ENCODE measurements at regions not wholly inside any gene's neighbourhood (a gene's known extent, or its start where the extent isn't known, plus 50 kb on each side); places are given as distances from the start of the nearest gene placed in this dataset.

DNA sequence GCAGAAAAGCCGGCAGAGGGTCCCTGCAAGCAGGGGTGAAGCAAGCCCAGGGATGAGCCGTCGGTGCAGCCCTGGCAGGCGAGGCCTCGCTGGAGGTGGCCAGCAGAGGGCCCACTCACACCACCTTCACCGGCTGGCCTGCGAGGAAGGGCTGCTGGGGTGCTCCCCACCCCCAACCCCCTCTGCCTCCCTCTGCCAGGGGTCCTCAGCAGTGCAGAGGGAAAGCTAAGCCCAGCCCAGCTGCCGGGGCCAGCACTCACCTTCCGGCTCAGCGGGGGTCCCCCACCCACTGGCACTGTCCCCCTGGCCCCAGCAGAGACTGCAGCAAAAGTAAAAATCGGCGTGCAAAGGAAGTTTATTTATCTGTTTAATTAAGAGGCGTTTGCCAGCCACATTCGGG, 113.4 kb downstream of the ENGASE start:
- BruUV-seq (replicated peaks) = no TSS peak
- in situ Hi-C loops (cut with HindIII; ENCODE audit: low pct_unique_long_range_greater_than_20kb, low sequenced_read_pairs) = no loop called here
- TF ChIP-seq, protein P1, sequence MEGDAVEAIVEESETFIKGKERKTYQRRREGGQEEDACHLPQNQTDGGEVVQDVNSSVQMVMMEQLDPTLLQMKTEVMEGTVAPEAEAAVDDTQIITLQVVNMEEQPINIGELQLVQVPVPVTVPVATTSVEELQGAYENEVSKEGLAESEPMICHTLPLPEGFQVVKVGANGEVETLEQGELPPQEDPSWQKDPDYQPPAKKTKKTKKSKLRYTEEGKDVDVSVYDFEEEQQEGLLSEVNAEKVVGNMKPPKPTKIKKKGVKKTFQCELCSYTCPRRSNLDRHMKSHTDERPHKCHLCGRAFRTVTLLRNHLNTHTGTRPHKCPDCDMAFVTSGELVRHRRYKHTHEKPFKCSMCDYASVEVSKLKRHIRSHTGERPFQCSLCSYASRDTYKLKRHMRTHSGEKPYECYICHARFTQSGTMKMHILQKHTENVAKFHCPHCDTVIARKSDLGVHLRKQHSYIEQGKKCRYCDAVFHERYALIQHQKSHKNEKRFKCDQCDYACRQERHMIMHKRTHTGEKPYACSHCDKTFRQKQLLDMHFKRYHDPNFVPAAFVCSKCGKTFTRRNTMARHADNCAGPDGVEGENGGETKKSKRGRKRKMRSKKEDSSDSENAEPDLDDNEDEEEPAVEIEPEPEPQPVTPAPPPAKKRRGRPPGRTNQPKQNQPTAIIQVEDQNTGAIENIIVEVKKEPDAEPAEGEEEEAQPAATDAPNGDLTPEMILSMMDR (IDR thresholded peaks at IDR 0.05) = peak; percentile 91
- TF ChIP-seq, protein P2, sequence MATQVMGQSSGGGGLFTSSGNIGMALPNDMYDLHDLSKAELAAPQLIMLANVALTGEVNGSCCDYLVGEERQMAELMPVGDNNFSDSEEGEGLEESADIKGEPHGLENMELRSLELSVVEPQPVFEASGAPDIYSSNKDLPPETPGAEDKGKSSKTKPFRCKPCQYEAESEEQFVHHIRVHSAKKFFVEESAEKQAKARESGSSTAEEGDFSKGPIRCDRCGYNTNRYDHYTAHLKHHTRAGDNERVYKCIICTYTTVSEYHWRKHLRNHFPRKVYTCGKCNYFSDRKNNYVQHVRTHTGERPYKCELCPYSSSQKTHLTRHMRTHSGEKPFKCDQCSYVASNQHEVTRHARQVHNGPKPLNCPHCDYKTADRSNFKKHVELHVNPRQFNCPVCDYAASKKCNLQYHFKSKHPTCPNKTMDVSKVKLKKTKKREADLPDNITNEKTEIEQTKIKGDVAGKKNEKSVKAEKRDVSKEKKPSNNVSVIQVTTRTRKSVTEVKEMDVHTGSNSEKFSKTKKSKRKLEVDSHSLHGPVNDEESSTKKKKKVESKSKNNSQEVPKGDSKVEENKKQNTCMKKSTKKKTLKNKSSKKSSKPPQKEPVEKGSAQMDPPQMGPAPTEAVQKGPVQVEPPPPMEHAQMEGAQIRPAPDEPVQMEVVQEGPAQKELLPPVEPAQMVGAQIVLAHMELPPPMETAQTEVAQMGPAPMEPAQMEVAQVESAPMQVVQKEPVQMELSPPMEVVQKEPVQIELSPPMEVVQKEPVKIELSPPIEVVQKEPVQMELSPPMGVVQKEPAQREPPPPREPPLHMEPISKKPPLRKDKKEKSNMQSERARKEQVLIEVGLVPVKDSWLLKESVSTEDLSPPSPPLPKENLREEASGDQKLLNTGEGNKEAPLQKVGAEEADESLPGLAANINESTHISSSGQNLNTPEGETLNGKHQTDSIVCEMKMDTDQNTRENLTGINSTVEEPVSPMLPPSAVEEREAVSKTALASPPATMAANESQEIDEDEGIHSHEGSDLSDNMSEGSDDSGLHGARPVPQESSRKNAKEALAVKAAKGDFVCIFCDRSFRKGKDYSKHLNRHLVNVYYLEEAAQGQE (IDR thresholded peaks at IDR 0.05; ENCODE audit: insufficient read depth in 1 of 2, low read depth in 2 of 2, low read length in 1 of 2) = peak in 1 of 2 experiments; percentile 66; a peak in 1 of 4 replicates
- TF ChIP-seq TCF7L2 (IDR thresholded peaks at IDR 0.05; ENCODE audit: low read depth, low read length) (no peak), SIN3A (IDR thresholded peaks at IDR 0.05; ENCODE audit: borderline replicate concordance, insufficient read depth, low read depth, low read length) (no peak)

DNA sequence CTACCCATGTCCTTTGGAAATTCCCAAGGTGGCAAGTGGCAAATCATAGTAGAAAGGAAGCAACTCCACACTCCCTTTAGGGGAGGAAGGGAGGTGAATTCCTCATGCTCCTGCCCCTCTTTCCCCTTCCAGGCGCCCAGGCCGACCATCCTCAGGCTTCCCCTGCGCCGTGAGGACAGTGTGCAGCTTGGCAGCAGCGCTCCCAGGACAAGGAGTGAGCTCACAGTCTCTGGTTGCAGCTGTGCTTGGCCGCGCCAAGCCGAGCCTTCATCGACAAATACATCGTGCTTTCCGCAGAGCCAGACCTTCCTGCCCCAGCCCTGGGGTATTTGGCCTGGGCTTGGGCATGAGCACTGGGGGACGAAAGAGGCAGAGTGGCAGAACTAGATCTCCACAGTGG, 112.6 kb downstream of the ENGASE start:
- BruUV-seq (replicated peaks) = no TSS peak
- CTCF ChIA-PET = interaction anchor here (0.7 to 1.9 kb wide), 4 partner anchors 201 to 206 kb away, joined by 3 to 10 read pairs (median 6); no protein-coding TSS in a partner anchor
- Histone ChIP-seq H3K27ac (ENCODE audit: low read length) (no peak overlapping the region), H3K27me3 (ENCODE audit: control insufficient read depth, insufficient read depth, low read length) (peaks cover 39% of the 10 kb centered on the region; the same call in 1 of the 2 replicates), H3K4me1 (ENCODE audit: control insufficient read depth, insufficient read depth, low read length) (no peaks in the 10 kb centered on the region), H3K4me3 (ENCODE audit: low read depth in 2 of 2, low read length in 2 of 2) (no peak overlapping the region), H3K36me3 (ENCODE audit: control insufficient read depth, insufficient read depth, low read length) (no peaks in the 10 kb centered on the region), H3K9me3 (ENCODE audit: control insufficient read depth, insufficient read depth, low read depth, low read length) (no peaks in the 10 kb centered on the region)
- TF ChIP-seq, protein P2 (IDR thresholded peaks at IDR 0.05; ENCODE audit: insufficient read depth in 1 of 2, low read depth in 2 of 2, low read length in 1 of 2) = no peak
- TF ChIP-seq TCF7L2 (IDR thresholded peaks at IDR 0.05; ENCODE audit: low read depth, low read length) (no peak), SIN3A (IDR thresholded peaks at IDR 0.05; ENCODE audit: borderline replicate concordance, insufficient read depth, low read depth, low read length) (no peak), POLR2AphosphoS5 (IDR thresholded peaks at IDR 0.05; ENCODE audit: low read depth, low read length) (no peak)
- TF ChIP-seq, protein P1 (IDR thresholded peaks at IDR 0.05) = no peak
- intact Hi-C loops (cut with micrococcal nuclease; ENCODE audit: unreplicated experiment) = no loop called here
- no peak for ATAC-seq
- in situ Hi-C loops (cut with HindIII; ENCODE audit: low pct_unique_long_range_greater_than_20kb, low sequenced_read_pairs) = no loop called here
- DNase-seq (ENCODE audit: low read depth, low spot score) = no peak
- POLR2A ChIA-PET = no interaction called here

More for the DNA sequence above, 113.4 kb downstream of the ENGASE start:
- Histone ChIP-seq H3K9me3 (ENCODE audit: control insufficient read depth, insufficient read depth, low read depth, low read length) (no peaks in the 10 kb centered on the region), H3K36me3 (ENCODE audit: control insufficient read depth, insufficient read depth, low read length) (no peaks in the 10 kb centered on the region), H3K27ac (ENCODE audit: low read length) (no peak overlapping the region), H3K27me3 (ENCODE audit: control insufficient read depth, insufficient read depth, low read length) (peaks cover 41% of the 10 kb centered on the region; the same call in 1 of the 2 replicates), H3K4me1 (ENCODE audit: control insufficient read depth, insufficient read depth, low read length) (no peaks in the 10 kb centered on the region), H3K4me3 (ENCODE audit: low read depth in 2 of 2, low read length in 2 of 2) (no peak overlapping the region)
- intact Hi-C loops (cut with micrococcal nuclease; ENCODE audit: unreplicated experiment) = loop anchor here (1.0 kb wide), 1 partner anchor 203 kb away; no protein-coding TSS in a partner anchor
- DNase-seq (ENCODE audit: low read depth, low spot score) = no peak
- peak; percentile 74 for ATAC-seq
- CTCF ChIA-PET = interaction anchor here (0.6 to 1.9 kb wide), 8 partner anchors 20 to 207 kb away, joined by 3 to 10 read pairs (median 4); no protein-coding TSS in a partner anchor
- POLR2A ChIA-PET = no interaction called here
